ENCODE measurements at regions not wholly inside any gene's neighbourhood (a gene's known extent, or its start where the extent isn't known, plus 50 kb on each side); places are given as distances from the start of the nearest gene placed in this dataset.

DNA sequence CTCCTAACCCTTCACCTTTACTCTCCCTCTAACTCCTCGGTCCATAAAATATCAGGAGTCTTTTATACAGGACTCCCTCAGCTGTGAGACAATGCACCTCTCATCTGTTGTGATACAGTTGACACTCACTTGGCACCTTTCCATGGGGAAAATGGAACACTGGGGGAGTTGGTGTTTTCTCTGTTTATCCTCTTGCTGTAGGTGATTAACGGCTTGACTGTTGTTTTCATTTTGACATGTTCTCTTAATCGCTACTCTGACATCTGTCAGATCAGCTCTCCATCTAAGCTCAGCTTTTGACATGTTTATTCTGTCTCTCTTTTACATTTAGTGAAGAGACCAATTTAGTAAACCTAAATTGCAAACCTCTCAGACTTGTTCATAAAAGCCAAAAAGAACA lies 604.8 kb downstream of the TRAM1L1 start:
- no peaks in the 10 kb centered on the region for H3K27me3 ChIP-seq
- DNase-seq (no peak), ATAC-seq (no peak)
- TF ChIP-seq, protein P1, sequence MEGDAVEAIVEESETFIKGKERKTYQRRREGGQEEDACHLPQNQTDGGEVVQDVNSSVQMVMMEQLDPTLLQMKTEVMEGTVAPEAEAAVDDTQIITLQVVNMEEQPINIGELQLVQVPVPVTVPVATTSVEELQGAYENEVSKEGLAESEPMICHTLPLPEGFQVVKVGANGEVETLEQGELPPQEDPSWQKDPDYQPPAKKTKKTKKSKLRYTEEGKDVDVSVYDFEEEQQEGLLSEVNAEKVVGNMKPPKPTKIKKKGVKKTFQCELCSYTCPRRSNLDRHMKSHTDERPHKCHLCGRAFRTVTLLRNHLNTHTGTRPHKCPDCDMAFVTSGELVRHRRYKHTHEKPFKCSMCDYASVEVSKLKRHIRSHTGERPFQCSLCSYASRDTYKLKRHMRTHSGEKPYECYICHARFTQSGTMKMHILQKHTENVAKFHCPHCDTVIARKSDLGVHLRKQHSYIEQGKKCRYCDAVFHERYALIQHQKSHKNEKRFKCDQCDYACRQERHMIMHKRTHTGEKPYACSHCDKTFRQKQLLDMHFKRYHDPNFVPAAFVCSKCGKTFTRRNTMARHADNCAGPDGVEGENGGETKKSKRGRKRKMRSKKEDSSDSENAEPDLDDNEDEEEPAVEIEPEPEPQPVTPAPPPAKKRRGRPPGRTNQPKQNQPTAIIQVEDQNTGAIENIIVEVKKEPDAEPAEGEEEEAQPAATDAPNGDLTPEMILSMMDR (IDR thresholded peaks at IDR 0.05), result no peak
- TF ChIP-seq POLR2A (IDR thresholded peaks at IDR 0.05), result no peak
- H3K9me3 ChIP-seq, result no peaks in the 10 kb centered on the region
- H3K36me3 ChIP-seq (replicated peaks in 1 of 2; ENCODE audit: insufficient read depth in 1 of 2, low read depth in 2 of 2), result no peaks in the 10 kb centered on the region
- 53 to 62% methylated on average over 3 of the region's 3 CpGs for WGBS, 2 donors
- intact Hi-C loops (cut with DNase I), result no loop called here
- no peaks in the 10 kb centered on the region for H3K4me1 ChIP-seq
- no peak overlapping the region for H3K4me3 ChIP-seq
- no peak overlapping the region for H3K27ac ChIP-seq

DNA sequence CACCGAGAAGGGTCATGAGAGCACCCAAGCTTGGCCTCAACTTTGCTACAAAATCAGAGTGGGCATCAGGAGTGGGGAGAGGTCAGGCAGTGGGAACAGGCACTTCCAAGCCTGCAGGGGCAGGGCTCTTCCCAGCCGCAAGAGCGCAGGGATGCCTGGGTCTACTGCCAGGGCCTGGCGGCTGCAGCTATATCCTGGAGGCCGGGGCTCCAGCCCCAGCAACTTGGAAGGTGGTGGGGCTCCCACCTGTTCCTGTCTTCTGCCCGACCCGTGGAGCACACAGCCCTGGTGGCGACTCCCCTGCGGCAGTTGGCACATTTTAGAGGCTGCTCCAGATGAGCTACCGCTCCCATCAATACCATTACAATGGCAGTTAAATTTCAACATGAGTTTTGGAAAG lies 607.0 kb downstream of the TRAM1L1 start:
- H3K4me3 ChIP-seq, result no peak overlapping the region
- H3K9me3 ChIP-seq, result no peaks in the 10 kb centered on the region
- no peaks in the 10 kb centered on the region for H3K36me3 ChIP-seq (replicated peaks in 1 of 2; ENCODE audit: insufficient read depth in 1 of 2, low read depth in 2 of 2)
- TF ChIP-seq, protein P1 (IDR thresholded peaks at IDR 0.05), result no peak
- no peak for TF ChIP-seq POLR2A (IDR thresholded peaks at IDR 0.05)
- H3K27me3 ChIP-seq, result no peaks in the 10 kb centered on the region
- DNase-seq (no peak), ATAC-seq (no peak)
- intact Hi-C loops (cut with DNase I), result no loop called here
- no peak overlapping the region for H3K27ac ChIP-seq
- WGBS, 2 donors, result 86 to 95% methylated on average over 6 to 10 of the region's 10 CpGs
- no peaks in the 10 kb centered on the region for H3K4me1 ChIP-seq

DNA sequence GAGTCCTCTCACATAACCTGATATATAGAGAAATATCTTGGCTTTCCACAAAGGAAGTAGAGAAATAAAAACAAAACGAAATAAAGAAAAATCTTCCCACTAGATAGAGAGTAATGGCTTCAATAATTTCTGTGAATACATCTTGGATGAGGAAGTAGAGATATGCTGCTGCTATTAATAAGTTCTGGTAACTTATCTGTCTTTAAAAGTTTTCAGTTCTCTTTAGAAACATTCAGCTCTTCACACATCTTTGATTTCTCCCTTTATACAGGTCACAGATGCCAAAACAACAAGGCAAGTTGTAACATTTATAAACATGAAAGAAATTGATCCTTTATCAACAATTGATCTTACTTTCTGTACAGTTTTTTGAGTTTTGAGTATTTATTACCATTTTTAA lies 615.8 kb downstream of the TRAM1L1 start:
- TF ChIP-seq, protein P1 (IDR thresholded peaks at IDR 0.05), result no peak
- TF ChIP-seq POLR2A (IDR thresholded peaks at IDR 0.05), result no peak
- H3K27me3 ChIP-seq, result no peaks in the 10 kb centered on the region
- H3K36me3 ChIP-seq (replicated peaks in 1 of 2; ENCODE audit: insufficient read depth in 1 of 2, low read depth in 2 of 2), result no peaks in the 10 kb centered on the region
- DNase-seq (no peak), ATAC-seq (no peak)
- no peak overlapping the region for H3K4me3 ChIP-seq
- H3K4me1 ChIP-seq, result no peaks in the 10 kb centered on the region
- intact Hi-C loops (cut with DNase I), result no loop called here
- no peak overlapping the region for H3K27ac ChIP-seq
- no peaks in the 10 kb centered on the region for H3K9me3 ChIP-seq
- 26 to 33% methylated on average over 1 of the region's 1 CpG for WGBS, 2 donors

DNA sequence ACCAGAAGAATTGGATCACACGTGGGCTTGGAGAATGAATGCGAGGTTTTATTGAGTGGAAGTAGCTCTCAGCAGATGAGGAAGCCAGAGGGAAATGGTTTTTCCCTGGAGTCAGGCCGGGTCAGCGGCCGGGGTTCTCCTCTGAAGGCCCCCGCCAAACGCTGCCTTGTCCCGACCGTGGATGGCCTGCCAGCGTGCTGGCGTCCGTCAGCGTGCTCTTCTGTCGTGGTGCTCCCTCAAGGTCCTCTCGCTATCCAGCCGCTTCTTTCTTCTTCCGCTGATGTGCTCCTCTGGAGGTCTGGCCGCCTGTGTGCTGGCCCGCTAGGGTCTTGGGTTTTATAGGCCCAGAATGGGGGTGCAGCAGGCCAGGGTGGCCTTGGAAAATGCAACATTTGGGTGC lies 632.2 kb downstream of the TRAM1L1 start:
- TF ChIP-seq POLR2A (IDR thresholded peaks at IDR 0.05), result no peak
- TF ChIP-seq, protein P1 (IDR thresholded peaks at IDR 0.05), result no peak
- Histone ChIP-seq H3K27me3 (no peaks in the 10 kb centered on the region), H3K36me3 (replicated peaks in 1 of 2; ENCODE audit: insufficient read depth in 1 of 2, low read depth in 2 of 2) (no peaks in the 10 kb centered on the region), H3K4me3 (no peak overlapping the region), H3K9me3 (no peaks in the 10 kb centered on the region), H3K4me1 (no peaks in the 10 kb centered on the region), H3K27ac (no peak overlapping the region)
- intact Hi-C loops (cut with DNase I), result no loop called here
- DNase-seq, result no peak
- 91 to 95% methylated on average over 19 of the region's 19 CpGs for WGBS, 2 donors
- no peak for ATAC-seq

DNA sequence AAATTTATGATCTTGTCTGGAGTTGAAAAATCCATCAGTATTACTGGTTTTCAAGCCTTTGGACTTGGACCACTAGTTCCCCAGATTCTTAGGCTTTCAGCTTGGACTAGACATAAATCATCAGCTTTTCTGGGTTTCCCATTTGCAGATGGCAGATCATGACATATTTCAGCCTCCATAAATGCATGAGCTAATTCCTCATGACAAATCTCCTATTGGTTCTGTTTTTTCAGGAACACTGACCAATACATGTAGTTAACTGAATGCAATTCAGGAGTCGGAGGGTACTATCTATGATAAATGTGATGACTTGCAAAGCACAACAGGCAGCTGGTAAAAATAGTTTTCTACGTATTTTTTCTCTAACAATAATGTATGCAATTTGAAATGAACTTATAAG lies 635.6 kb downstream of the TRAM1L1 start:
- intact Hi-C loops (cut with DNase I), result no loop called here

More for the DNA sequence above, 635.6 kb downstream of the TRAM1L1 start:
- H3K27me3 ChIP-seq, result no peaks in the 10 kb centered on the region
- H3K9me3 ChIP-seq, result no peaks in the 10 kb centered on the region
- no peaks in the 10 kb centered on the region for H3K36me3 ChIP-seq (replicated peaks in 1 of 2; ENCODE audit: insufficient read depth in 1 of 2, low read depth in 2 of 2)
- DNase-seq (no peak), ATAC-seq (no peak)
- no peak overlapping the region for H3K4me3 ChIP-seq
- H3K27ac ChIP-seq, result no peak overlapping the region
- WGBS, 2 donors, result 72 to 85% methylated on average over 2 of the region's 2 CpGs
- TF ChIP-seq POLR2A (IDR thresholded peaks at IDR 0.05), result no peak
- TF ChIP-seq, protein P1 (IDR thresholded peaks at IDR 0.05), result no peak
- no peaks in the 10 kb centered on the region for H3K4me1 ChIP-seq
